ENCODE measurements at regions not wholly inside any gene's neighbourhood (a gene's known extent, or its start where the extent isn't known, plus 50 kb on each side); places are given as distances from the start of the nearest gene placed in this dataset.

GRCh38 chr13:73517766-73518165 is 459.0 kb downstream of the KLF5 start:
- no peak for DNase-seq (ENCODE audit: low read depth)

GRCh38 chr13:73516731-73517130 is 457.9 kb downstream of the KLF5 start:
- DNase-seq (ENCODE audit: low read depth), result no peak

GRCh38 chr13:73514208-73514607 is 455.4 kb downstream of the KLF5 start:
- DNase-seq (ENCODE audit: low read depth), result no peak

GRCh38 chr13:73513751-73514150 is 454.9 kb downstream of the KLF5 start:
- no peak for DNase-seq (ENCODE audit: low read depth)

GRCh38 chr13:73508841-73509240 is 450.0 kb downstream of the KLF5 start:
- DNase-seq (ENCODE audit: low read depth), result no peak

- DNase-seq (ENCODE audit: low read depth), result no peak
These were observed 446.6 kb downstream of the KLF5 start for GRCh38 chr13:73505376-73505890.

GRCh38 chr13:73499695-73500094 is 440.9 kb downstream of the KLF5 start:
- DNase-seq (ENCODE audit: low read depth), result no peak

- DNase-seq (ENCODE audit: low read depth), result no peak
These were observed 438.6 kb downstream of the KLF5 start for GRCh38 chr13:73497430-73497829.

- no peak for DNase-seq (ENCODE audit: low read depth)
These were observed 437.9 kb downstream of the KLF5 start for GRCh38 chr13:73496711-73497110.

- no peak for DNase-seq (ENCODE audit: low read depth)
These were observed 434.0 kb downstream of the KLF5 start for GRCh38 chr13:73492811-73493210.

GRCh38 chr13:73482556-73482955 is 423.8 kb downstream of the KLF5 start:
- no peak for DNase-seq (ENCODE audit: low read depth)

GRCh38 chr13:73481886-73482445 is 423.2 kb downstream of the KLF5 start:
- no peak for DNase-seq (ENCODE audit: low read depth)

GRCh38 chr13:73480779-73481559 is 422.2 kb downstream of the KLF5 start:
- DNase-seq (ENCODE audit: low read depth), result no peak

- no peak for DNase-seq (ENCODE audit: low read depth)
These were observed 421.1 kb downstream of the KLF5 start for GRCh38 chr13:73479856-73480255.

GRCh38 chr13:73479351-73479750 is 420.5 kb downstream of the KLF5 start:
- DNase-seq (ENCODE audit: low read depth), result no peak

GRCh38 chr13:73477441-73477840 is 418.6 kb downstream of the KLF5 start:
- no peak for DNase-seq (ENCODE audit: low read depth)

GRCh38 chr13:73473016-73473415 is 414.2 kb downstream of the KLF5 start:
- DNase-seq (ENCODE audit: low read depth), result no peak

GRCh38 chr13:73467125-73467524 is 408.3 kb downstream of the KLF5 start:
- DNase-seq (ENCODE audit: low read depth), result no peak

GRCh38 chr13:73466561-73466960 is 407.8 kb downstream of the KLF5 start:
- DNase-seq (ENCODE audit: low read depth), result no peak

- no peak for DNase-seq (ENCODE audit: low read depth)
These were observed 406.8 kb downstream of the KLF5 start for GRCh38 chr13:73465617-73465971.

GRCh38 chr13:73464758-73465616 is 406.2 kb downstream of the KLF5 start:
- no peak for DNase-seq (ENCODE audit: low read depth)

GRCh38 chr13:73462241-73462640 is 403.4 kb downstream of the KLF5 start:
- no peak for DNase-seq (ENCODE audit: low read depth)
